ENCODE measurements at regions not wholly inside any gene's neighbourhood (a gene's known extent, or its start where the extent isn't known, plus 50 kb on each side); places are given as distances from the start of the nearest gene placed in this dataset.

DNA sequence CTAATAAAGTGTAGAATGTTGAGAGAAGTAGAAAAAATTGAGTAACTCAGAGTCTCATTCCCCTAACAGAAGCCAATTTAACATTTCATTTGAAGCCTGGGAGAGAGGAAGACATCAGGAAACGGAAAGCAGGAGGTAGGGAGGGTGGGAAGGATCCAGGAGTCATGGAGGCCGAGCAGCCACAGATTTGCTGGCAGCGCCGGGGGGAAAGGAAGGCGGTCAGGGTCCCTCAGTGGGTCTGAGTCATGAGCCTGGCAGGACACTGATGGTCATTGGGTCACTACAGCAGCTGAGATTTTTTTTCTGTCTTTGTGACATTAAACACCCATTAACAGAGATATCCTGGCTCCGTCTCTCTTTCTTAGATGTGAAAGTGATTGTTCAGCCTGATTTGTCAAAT is 248.1 kb downstream of the EFNB2 start:
- TF ChIP-seq POLR2A (IDR thresholded peaks at IDR 0.05): no peak
- TF ChIP-seq, protein P1, sequence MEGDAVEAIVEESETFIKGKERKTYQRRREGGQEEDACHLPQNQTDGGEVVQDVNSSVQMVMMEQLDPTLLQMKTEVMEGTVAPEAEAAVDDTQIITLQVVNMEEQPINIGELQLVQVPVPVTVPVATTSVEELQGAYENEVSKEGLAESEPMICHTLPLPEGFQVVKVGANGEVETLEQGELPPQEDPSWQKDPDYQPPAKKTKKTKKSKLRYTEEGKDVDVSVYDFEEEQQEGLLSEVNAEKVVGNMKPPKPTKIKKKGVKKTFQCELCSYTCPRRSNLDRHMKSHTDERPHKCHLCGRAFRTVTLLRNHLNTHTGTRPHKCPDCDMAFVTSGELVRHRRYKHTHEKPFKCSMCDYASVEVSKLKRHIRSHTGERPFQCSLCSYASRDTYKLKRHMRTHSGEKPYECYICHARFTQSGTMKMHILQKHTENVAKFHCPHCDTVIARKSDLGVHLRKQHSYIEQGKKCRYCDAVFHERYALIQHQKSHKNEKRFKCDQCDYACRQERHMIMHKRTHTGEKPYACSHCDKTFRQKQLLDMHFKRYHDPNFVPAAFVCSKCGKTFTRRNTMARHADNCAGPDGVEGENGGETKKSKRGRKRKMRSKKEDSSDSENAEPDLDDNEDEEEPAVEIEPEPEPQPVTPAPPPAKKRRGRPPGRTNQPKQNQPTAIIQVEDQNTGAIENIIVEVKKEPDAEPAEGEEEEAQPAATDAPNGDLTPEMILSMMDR (IDR thresholded peaks at IDR 0.05): no peak

Measured in thyroid gland (tissue), 4 donors.